SK-N-SH (cell line): ENCODE measurements at regions not wholly inside any gene's neighbourhood (a gene's known extent, or its start where the extent isn't known, plus 50 kb on each side); places are given as distances from the start of the nearest gene placed in this dataset.

Source experiments
- CTCF ChIA-PET: fragments of 300-600, 350-600 bp; formaldehyde crosslinking; extraction: SDS; loops from one replicate; lab custom pipeline; 2021; lab: Yijun Ruan, JAX
- POLR2A ChIA-PET: fragments of 350-600 bp; sonication (Branson Sonifier 250); formaldehyde crosslinking; extraction: SDS; loops from one replicate; lab custom pipeline; 2020; ENCODE audit warnings: antibody characterized with exemption, inconsistent platforms; lab: Yijun Ruan, JAX
- DNase-seq: peaks from one replicate; pipeline ENCODE4 v3.0.0; 2012
- H2AFZ ChIP-seq: fragments of 200-600 bp; sonication (generic); 2 replicates; pipeline ENCODE4 v1.8.1; 2016; ENCODE audit warnings: antibody characterized with exemption, mild to moderate bottlenecking, low read depth
- H3F3A ChIP-seq: fragments of 200-600 bp; sonication (generic); replicated peaks from 2 replicates; pipeline ENCODE3; 2016; ENCODE audit warnings: antibody characterized with exemption, mild to moderate bottlenecking; ENCODE audit not compliant: insufficient read depth
- H3K27ac ChIP-seq, 2 experiments: fragments of 200-500 bp in 1 of 2; fragments of 200-600 bp in 1 of 2; sonication (Bioruptor generic) in 1 of 2; sonication (generic), shearing (Covaris generic) in 1 of 2; 2 replicates each; pipeline versions ENCODE4 v1.5.1 to v1.6.1; 2014 to 2016; ENCODE audit warnings: low read depth in 2 of 2, inconsistent platforms in 1 of 2, low read length in 1 of 2, mild to moderate bottlenecking in 1 of 2, mixed read lengths in 1 of 2
- H3K27me3 ChIP-seq: fragments of 200-600 bp; sonication (generic), shearing (Covaris generic); 2 replicates; pipeline ENCODE4 v1.6.1; 2016; ENCODE audit warnings: mixed run types; ENCODE audit not compliant: insufficient read depth
- H3K36me3 ChIP-seq, 2 experiments: fragments of 200-500 bp in 1 of 2; fragments of 200-600 bp in 1 of 2; sonication (Bioruptor generic) in 1 of 2; sonication (generic) in 1 of 2; replicated peaks in 1 of 2; 2 replicates each; pipeline versions ENCODE3 to v1.5.1; 2014 to 2016; ENCODE audit warnings: low read length in 1 of 2, mild to moderate bottlenecking in 1 of 2; ENCODE audit not compliant: insufficient read depth in 2 of 2, control insufficient read depth in 1 of 2
- H3K4me1 ChIP-seq, 2 experiments: fragments of 200-500 bp in 1 of 2; fragments of 200-600 bp in 1 of 2; sonication (Bioruptor generic) in 1 of 2; sonication (generic), shearing (Covaris generic) in 1 of 2; 2 replicates each; pipeline versions ENCODE4 v1.5.1 to v1.6.1; 2014 to 2016; ENCODE audit warnings: low read depth in 1 of 2, low read length in 1 of 2, mixed run types in 1 of 2; ENCODE audit not compliant: insufficient read depth in 2 of 2, control insufficient read depth in 1 of 2
- H3K4me2 ChIP-seq: fragments of 200-600 bp; sonication (generic), shearing (Covaris generic); 2 replicates; pipeline ENCODE4 v1.6.1; 2017; ENCODE audit warnings: mixed run types
- H3K4me3 ChIP-seq, 2 experiments: fragments of 200-500 bp in 1 of 2; fragments of 200-600 bp in 1 of 2; sonication (Bioruptor generic) in 1 of 2; sonication (generic), shearing (Covaris generic) in 1 of 2; 2 replicates each; pipeline versions ENCODE4 v1.5.1 to v1.8.1; 2014 to 2016; ENCODE audit warnings: low read depth in 2 of 2, inconsistent platforms in 1 of 2, low read length in 1 of 2, mild to moderate bottlenecking in 1 of 2, mixed read lengths in 1 of 2, moderate library complexity in 1 of 2
- H3K79me2 ChIP-seq: fragments of 200-600 bp; sonication (generic); 2 replicates; pipeline ENCODE4 v1.8.1; 2017; ENCODE audit warnings: mild to moderate bottlenecking; ENCODE audit not compliant: insufficient read depth
- H3K9ac ChIP-seq: fragments of 200-600 bp; sonication (generic); 2 replicates; pipeline ENCODE4 v1.6.1; 2017; ENCODE audit warnings: mixed run types
- H3K9me2 ChIP-seq: fragments of 200-600 bp; sonication (generic); 2 replicates; pipeline ENCODE4 v1.6.1; 2017; ENCODE audit warnings: mixed run types
- H3K9me3 ChIP-seq: fragments of 200-600 bp; sonication (generic); 2 replicates; pipeline ENCODE4 v1.6.1; 2017; ENCODE audit warnings: mixed run types, mild to moderate bottlenecking, moderate library complexity
- H4K20me1 ChIP-seq: fragments of 200-600 bp; sonication (generic); 2 replicates; pipeline ENCODE4 v1.6.1; 2017; ENCODE audit warnings: mild to moderate bottlenecking, mixed run types; ENCODE audit not compliant: insufficient read depth
- CHD2 ChIP-seq: fragments of 150-350 bp; IDR thresholded peaks from 2 replicates; pipeline ENCODE4 v1.6.1; 2018; ENCODE audit warnings: low read length; ENCODE audit not compliant: partially characterized antibody
- EP300 ChIP-seq, 2 experiments: IDR thresholded peaks; 2 replicates each; pipeline versions ENCODE4 v1.4.0 to v1.6.1; 2012; ENCODE audit warnings: borderline replicate concordance in 1 of 2, low read depth in 1 of 2, low read length in 1 of 2
- EZH2phosphoT487 ChIP-seq: fragments of 200-600 bp; sonication (generic); IDR thresholded peaks from 2 replicates; pipeline ENCODE4 v1.6.1; 2017; ENCODE audit warnings: low read depth, mixed run types, mild to moderate bottlenecking, antibody characterized with exemption, moderate library complexity, borderline replicate concordance
- FOSL2 ChIP-seq: IDR thresholded peaks from 2 replicates; pipeline ENCODE4 v1.4.0; 2012; ENCODE audit warnings: low read depth, mild to moderate bottlenecking, moderate library complexity, borderline replicate concordance
- FOXJ3 ChIP-seq: sonication (generic); formaldehyde crosslinking; IDR thresholded peaks from 2 replicates; pipeline ENCODE4 v1.5.1; 2020; ENCODE audit warnings: mild to moderate bottlenecking, missing genetic modification reagents
- FOXM1 ChIP-seq: IDR thresholded peaks from 2 replicates; pipeline ENCODE4 v1.4.0; 2012; ENCODE audit warnings: low read depth, mild to moderate bottlenecking
- GABPA ChIP-seq: IDR thresholded peaks from 2 replicates; pipeline ENCODE4 v1.4.0; 2012; ENCODE audit warnings: low read depth, mild to moderate bottlenecking
- JUND ChIP-seq: IDR thresholded peaks from 2 replicates; pipeline ENCODE4 v1.4.0; 2012
- MEF2A ChIP-seq: IDR thresholded peaks from 2 replicates; pipeline ENCODE4 v1.4.0; 2012; ENCODE audit warnings: low read depth, borderline replicate concordance
- MXI1 ChIP-seq: IDR thresholded peaks from 2 replicates; pipeline ENCODE4 v1.6.1; 2012; ENCODE audit warnings: mild to moderate bottlenecking, low read depth, low read length, improper control_type of control experiment
- NFIC ChIP-seq: IDR thresholded peaks from 2 replicates; pipeline ENCODE4 v1.4.0; 2012; ENCODE audit warnings: borderline replicate concordance
- NRF1 ChIP-seq: IDR thresholded peaks from 2 replicates; pipeline ENCODE4 v1.6.1; 2012; ENCODE audit warnings: low read depth, mild to moderate bottlenecking, low read length
- POLR2AphosphoS5 ChIP-seq: IDR thresholded peaks from 2 replicates; pipeline ENCODE4 v1.6.1; 2012; ENCODE audit warnings: low read depth, low read length
- RCOR1 ChIP-seq: fragments of 150-350 bp; IDR thresholded peaks from 2 replicates; pipeline ENCODE4 v1.6.1; 2017; ENCODE audit warnings: antibody characterized with exemption, low read length
- RFX5 ChIP-seq: IDR thresholded peaks from 2 replicates; pipeline ENCODE4 v1.6.1; 2012; ENCODE audit warnings: mild to moderate bottlenecking, improper control_type of control experiment, low read length
- RXRA ChIP-seq: IDR thresholded peaks from 2 replicates; pipeline ENCODE4 v1.4.0; 2012; ENCODE audit warnings: low read depth, mild to moderate bottlenecking, borderline replicate concordance
- SIN3A ChIP-seq: IDR thresholded peaks from 2 replicates; pipeline ENCODE4 v1.6.1; 2012; ENCODE audit warnings: low read depth, mild to moderate bottlenecking, low read length, moderate library complexity, borderline replicate concordance
- SMC3 ChIP-seq: IDR thresholded peaks from 2 replicates; pipeline ENCODE4 v1.6.1; 2012; ENCODE audit warnings: low read depth, low read length, improper control_type of control experiment
- TCF12 ChIP-seq: IDR thresholded peaks from 2 replicates; pipeline ENCODE4 v1.4.0; 2012
- TEAD4 ChIP-seq: IDR thresholded peaks from 2 replicates; pipeline ENCODE4 v1.4.0; 2012; ENCODE audit warnings: mild to moderate bottlenecking, borderline replicate concordance; ENCODE audit not compliant: insufficient read depth
- YY1 ChIP-seq: IDR thresholded peaks from 2 replicates; pipeline ENCODE4 v1.4.0; 2012; ENCODE audit warnings: low read depth, mild to moderate bottlenecking
- WGBS: methylation state at CpG from one replicate; pipeline ENCODE4 v1.1.6; 2017; ENCODE audit warnings: low lambda C conversion rate; 5-methylcytosine and 5-hydroxymethylcytosine counted together
- TF ChIP-seq, protein P1 (sequence below): fragments of 150-350 bp; IDR thresholded peaks from 2 replicates; pipeline ENCODE4 v1.6.1; 2016; ENCODE audit warnings: mild to moderate bottlenecking, low read depth, low read length
- TF ChIP-seq, protein P2 (sequence below): fragments of 150-350 bp; IDR thresholded peaks from 2 replicates; pipeline ENCODE4 v1.6.1; 2017; ENCODE audit warnings: antibody characterized with exemption, low read length, low read depth, borderline replicate concordance
- TF ChIP-seq, protein P3 (sequence below): IDR thresholded peaks from 2 replicates; pipeline ENCODE4 v1.4.0; 2012; ENCODE audit warnings: low read depth, borderline replicate concordance
- TF ChIP-seq, protein P4 (sequence below): fragments of 200-600 bp; sonication (generic); IDR thresholded peaks from 2 replicates; pipeline ENCODE4 v1.6.1; 2017; ENCODE audit warnings: antibody characterized with exemption, mild to moderate bottlenecking, moderate library complexity
- TF ChIP-seq, protein P5 (sequence below): IDR thresholded peaks from 2 replicates; pipeline ENCODE4; 2012
- TF ChIP-seq, protein P6 (sequence below): IDR thresholded peaks from 2 replicates; pipeline ENCODE4 v1.4.0; 2012; ENCODE audit warnings: low read depth, borderline replicate concordance

DNA sequence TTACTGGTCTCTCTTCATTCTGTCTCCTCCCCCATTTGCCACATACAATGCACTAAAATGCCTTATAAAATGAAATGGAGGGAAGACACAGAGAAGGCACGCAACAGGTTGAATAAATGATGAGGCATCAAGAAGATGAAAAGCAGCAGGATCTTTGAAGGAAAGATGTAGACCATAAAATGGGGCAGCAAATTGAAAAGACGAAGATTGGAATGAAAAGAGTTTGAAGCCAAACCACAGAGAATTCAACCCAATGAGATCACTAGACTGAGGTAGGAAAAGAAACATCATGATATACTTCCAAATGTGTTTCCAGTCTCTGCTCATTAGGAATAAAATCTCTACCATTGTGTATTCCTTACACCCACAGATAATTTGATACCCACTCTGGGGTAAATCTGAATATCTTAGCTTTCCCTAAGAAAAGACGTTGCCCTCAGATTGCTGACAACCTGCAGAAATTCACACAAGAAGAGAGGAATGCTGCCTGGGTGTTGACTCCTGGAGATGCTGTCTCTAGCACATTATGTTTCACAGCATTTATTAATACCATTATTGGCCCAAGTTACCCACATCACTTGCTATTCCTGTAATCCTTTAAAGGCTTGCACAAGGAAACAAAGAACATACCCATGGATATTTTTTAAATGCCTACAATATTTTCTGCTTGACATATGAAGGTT lies 230.9 kb downstream of the LTN1 start:
- H3K27me3 ChIP-seq, result no peaks in the 10 kb centered on the region
- no peaks in the 10 kb centered on the region for H3K36me3 ChIP-seq
- H3K4me3 ChIP-seq, result no peak overlapping the region
- no peak overlapping the region for H3K9ac ChIP-seq
- H4K20me1 ChIP-seq, result no peaks in the 10 kb centered on the region
- no peak overlapping the region for H3K4me2 ChIP-seq
- 18% methylated on average over 3 of the region's 3 CpGs for WGBS
- ChIA-PET POLR2A (no interaction called here), CTCF (interaction anchor here (0.6 to 1.5 kb wide), 2 partner anchors 17 to 1892 kb away, joined by 3 to 6 read pairs; no protein-coding TSS in a partner anchor)
- H3K27ac ChIP-seq, result peak overlapping the region; percentile 38 to 78; a peak in 3 of 4 replicates
- H3K4me1 ChIP-seq, result no peaks in the 10 kb centered on the region; a peak in 1 of 4 replicates
- H3F3A ChIP-seq, result peaks cover 4% of the 10 kb centered on the region
- H3K9me2 ChIP-seq, result no peaks in the 10 kb centered on the region
- H2AFZ ChIP-seq, result no peak overlapping the region; the same call in 1 of the 2 replicates
- H3K9me3 ChIP-seq, result no peaks in the 10 kb centered on the region
- H3K79me2 ChIP-seq, result no peaks in the 10 kb centered on the region
- no peak for DNase-seq
- TF ChIP-seq FOSL2, result peak; percentile 30; the same call in 1 of the 2 replicates
- TF ChIP-seq CHD2, result no peak
- TF ChIP-seq, protein P1, sequence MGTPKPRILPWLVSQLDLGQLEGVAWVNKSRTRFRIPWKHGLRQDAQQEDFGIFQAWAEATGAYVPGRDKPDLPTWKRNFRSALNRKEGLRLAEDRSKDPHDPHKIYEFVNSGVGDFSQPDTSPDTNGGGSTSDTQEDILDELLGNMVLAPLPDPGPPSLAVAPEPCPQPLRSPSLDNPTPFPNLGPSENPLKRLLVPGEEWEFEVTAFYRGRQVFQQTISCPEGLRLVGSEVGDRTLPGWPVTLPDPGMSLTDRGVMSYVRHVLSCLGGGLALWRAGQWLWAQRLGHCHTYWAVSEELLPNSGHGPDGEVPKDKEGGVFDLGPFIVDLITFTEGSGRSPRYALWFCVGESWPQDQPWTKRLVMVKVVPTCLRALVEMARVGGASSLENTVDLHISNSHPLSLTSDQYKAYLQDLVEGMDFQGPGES, result no peak
- TF ChIP-seq RCOR1, result no peak
- TF ChIP-seq POLR2AphosphoS5, result no peak
- TF ChIP-seq TEAD4, result peak; percentile 58; the same call in 1 of the 2 replicates
- no peak for TF ChIP-seq RFX5
- TF ChIP-seq, protein P2, sequence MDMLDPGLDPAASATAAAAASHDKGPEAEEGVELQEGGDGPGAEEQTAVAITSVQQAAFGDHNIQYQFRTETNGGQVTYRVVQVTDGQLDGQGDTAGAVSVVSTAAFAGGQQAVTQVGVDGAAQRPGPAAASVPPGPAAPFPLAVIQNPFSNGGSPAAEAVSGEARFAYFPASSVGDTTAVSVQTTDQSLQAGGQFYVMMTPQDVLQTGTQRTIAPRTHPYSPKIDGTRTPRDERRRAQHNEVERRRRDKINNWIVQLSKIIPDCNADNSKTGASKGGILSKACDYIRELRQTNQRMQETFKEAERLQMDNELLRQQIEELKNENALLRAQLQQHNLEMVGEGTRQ, result no peak
- TF ChIP-seq EZH2phosphoT487, result no peak
- TF ChIP-seq, protein P3, sequence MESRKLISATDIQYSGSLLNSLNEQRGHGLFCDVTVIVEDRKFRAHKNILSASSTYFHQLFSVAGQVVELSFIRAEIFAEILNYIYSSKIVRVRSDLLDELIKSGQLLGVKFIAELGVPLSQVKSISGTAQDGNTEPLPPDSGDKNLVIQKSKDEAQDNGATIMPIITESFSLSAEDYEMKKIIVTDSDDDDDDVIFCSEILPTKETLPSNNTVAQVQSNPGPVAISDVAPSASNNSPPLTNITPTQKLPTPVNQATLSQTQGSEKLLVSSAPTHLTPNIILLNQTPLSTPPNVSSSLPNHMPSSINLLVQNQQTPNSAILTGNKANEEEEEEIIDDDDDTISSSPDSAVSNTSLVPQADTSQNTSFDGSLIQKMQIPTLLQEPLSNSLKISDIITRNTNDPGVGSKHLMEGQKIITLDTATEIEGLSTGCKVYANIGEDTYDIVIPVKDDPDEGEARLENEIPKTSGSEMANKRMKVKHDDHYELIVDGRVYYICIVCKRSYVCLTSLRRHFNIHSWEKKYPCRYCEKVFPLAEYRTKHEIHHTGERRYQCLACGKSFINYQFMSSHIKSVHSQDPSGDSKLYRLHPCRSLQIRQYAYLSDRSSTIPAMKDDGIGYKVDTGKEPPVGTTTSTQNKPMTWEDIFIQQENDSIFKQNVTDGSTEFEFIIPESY, result no peak
- TF ChIP-seq SIN3A, result no peak
- TF ChIP-seq RXRA, result no peak
- TF ChIP-seq EP300 (IDR thresholded peaks at IDR 0.05; ENCODE audit: borderline replicate concordance in 1 of 2, low read depth in 1 of 2, low read length in 1 of 2), result peak in 1 of 2 experiments; percentile 83; a peak in 2 of 4 replicates
- TF ChIP-seq SMC3, result no peak
- TF ChIP-seq, protein P4, sequence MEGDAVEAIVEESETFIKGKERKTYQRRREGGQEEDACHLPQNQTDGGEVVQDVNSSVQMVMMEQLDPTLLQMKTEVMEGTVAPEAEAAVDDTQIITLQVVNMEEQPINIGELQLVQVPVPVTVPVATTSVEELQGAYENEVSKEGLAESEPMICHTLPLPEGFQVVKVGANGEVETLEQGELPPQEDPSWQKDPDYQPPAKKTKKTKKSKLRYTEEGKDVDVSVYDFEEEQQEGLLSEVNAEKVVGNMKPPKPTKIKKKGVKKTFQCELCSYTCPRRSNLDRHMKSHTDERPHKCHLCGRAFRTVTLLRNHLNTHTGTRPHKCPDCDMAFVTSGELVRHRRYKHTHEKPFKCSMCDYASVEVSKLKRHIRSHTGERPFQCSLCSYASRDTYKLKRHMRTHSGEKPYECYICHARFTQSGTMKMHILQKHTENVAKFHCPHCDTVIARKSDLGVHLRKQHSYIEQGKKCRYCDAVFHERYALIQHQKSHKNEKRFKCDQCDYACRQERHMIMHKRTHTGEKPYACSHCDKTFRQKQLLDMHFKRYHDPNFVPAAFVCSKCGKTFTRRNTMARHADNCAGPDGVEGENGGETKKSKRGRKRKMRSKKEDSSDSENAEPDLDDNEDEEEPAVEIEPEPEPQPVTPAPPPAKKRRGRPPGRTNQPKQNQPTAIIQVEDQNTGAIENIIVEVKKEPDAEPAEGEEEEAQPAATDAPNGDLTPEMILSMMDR, result no peak
- 0 out of 2 replicates have a peak, but pooled peaks have one; percentile 18 for TF ChIP-seq FOXM1
- TF ChIP-seq MEF2A, result no peak
- TF ChIP-seq, protein P5, sequence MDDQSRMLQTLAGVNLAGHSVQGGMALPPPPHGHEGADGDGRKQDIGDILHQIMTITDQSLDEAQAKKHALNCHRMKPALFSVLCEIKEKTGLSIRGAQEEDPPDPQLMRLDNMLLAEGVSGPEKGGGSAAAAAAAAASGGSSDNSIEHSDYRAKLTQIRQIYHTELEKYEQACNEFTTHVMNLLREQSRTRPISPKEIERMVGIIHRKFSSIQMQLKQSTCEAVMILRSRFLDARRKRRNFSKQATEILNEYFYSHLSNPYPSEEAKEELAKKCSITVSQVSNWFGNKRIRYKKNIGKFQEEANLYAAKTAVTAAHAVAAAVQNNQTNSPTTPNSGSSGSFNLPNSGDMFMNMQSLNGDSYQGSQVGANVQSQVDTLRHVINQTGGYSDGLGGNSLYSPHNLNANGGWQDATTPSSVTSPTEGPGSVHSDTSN, result peak; percentile 88
- TF ChIP-seq YY1, result peak; percentile 37; the same call in 1 of the 2 replicates
- no peak for TF ChIP-seq GABPA
- peak; percentile 59 for TF ChIP-seq JUND
- TF ChIP-seq, protein P6, sequence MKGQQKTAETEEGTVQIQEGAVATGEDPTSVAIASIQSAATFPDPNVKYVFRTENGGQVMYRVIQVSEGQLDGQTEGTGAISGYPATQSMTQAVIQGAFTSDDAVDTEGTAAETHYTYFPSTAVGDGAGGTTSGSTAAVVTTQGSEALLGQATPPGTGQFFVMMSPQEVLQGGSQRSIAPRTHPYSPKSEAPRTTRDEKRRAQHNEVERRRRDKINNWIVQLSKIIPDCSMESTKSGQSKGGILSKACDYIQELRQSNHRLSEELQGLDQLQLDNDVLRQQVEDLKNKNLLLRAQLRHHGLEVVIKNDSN, result no peak
- TF ChIP-seq NRF1, result no peak
- TF ChIP-seq NFIC, result peak; percentile 70; the same call in 1 of the 2 replicates
- peak; percentile 91 for TF ChIP-seq TCF12
- no peak for TF ChIP-seq FOXJ3 (CRISPR knock-in tag)
- no peak for TF ChIP-seq MXI1
